ENCODE measurements at regions not wholly inside any gene's neighbourhood (a gene's known extent, or its start where the extent isn't known, plus 50 kb on each side); places are given as distances from the start of the nearest gene placed in this dataset.

- Histone ChIP-seq H3K4me3 (ENCODE audit: low read length) (no peak overlapping the region), H3K4me2 (ENCODE audit: low read depth, low read length, poor library complexity, severe bottlenecking) (no peak overlapping the region), H3K27ac (ENCODE audit: low read length) (no peak overlapping the region), H3K9ac (ENCODE audit: low read length) (no peak overlapping the region), H4K20me1 (ENCODE audit: insufficient read depth, low read depth, low read length) (no peaks in the 10 kb centered on the region), H3K9me3 (ENCODE audit: low read length) (no peaks in the 10 kb centered on the region), H2AFZ (ENCODE audit: low read length) (no peak overlapping the region), H3K36me3 (ENCODE audit: insufficient read depth, low read length) (no peaks in the 10 kb centered on the region), H3K9me2 (replicated peaks; ENCODE audit: insufficient read depth, low read length) (no peaks in the 10 kb centered on the region), H3K4me1 (ENCODE audit: low read length) (no peaks in the 10 kb centered on the region), H3K79me2 (ENCODE audit: low read length) (no peaks in the 10 kb centered on the region), H3K27me3 (ENCODE audit: low read length) (no peaks in the 10 kb centered on the region)
- no peak for DNase-seq
Observed at GRCh38 chr10:83983578-83984255, 155.6 kb upstream of the GHITM start.

- Histone ChIP-seq H3K4me3 (ENCODE audit: low read length) (no peak overlapping the region), H3K9ac (ENCODE audit: low read length) (no peak overlapping the region), H3K9me3 (ENCODE audit: low read length) (no peaks in the 10 kb centered on the region), H3K27me3 (ENCODE audit: low read length) (no peaks in the 10 kb centered on the region), H3K9me2 (replicated peaks; ENCODE audit: insufficient read depth, low read length) (no peaks in the 10 kb centered on the region), H3K36me3 (ENCODE audit: insufficient read depth, low read length) (no peaks in the 10 kb centered on the region), H2AFZ (ENCODE audit: low read length) (no peak overlapping the region), H3K27ac (ENCODE audit: low read length) (no peak overlapping the region), H3K4me2 (ENCODE audit: low read depth, low read length, poor library complexity, severe bottlenecking) (no peak overlapping the region), H3K4me1 (ENCODE audit: low read length) (no peaks in the 10 kb centered on the region), H4K20me1 (ENCODE audit: insufficient read depth, low read depth, low read length) (no peaks in the 10 kb centered on the region), H3K79me2 (ENCODE audit: low read length) (no peaks in the 10 kb centered on the region)
- DNase-seq, result no peak
Observed at GRCh38 chr10:83984256-83984640, 155.1 kb upstream of the GHITM start.

GRCh38 chr10:83986800-83987199, 152.5 kb upstream of the GHITM start:
- Histone ChIP-seq H2AFZ (ENCODE audit: low read length) (no peak overlapping the region), H3K4me3 (ENCODE audit: low read length) (no peak overlapping the region), H4K20me1 (ENCODE audit: insufficient read depth, low read depth, low read length) (no peaks in the 10 kb centered on the region), H3K9me2 (replicated peaks; ENCODE audit: insufficient read depth, low read length) (no peaks in the 10 kb centered on the region), H3K9me3 (ENCODE audit: low read length) (no peaks in the 10 kb centered on the region), H3K27me3 (ENCODE audit: low read length) (no peaks in the 10 kb centered on the region), H3K36me3 (ENCODE audit: insufficient read depth, low read length) (no peaks in the 10 kb centered on the region), H3K79me2 (ENCODE audit: low read length) (no peaks in the 10 kb centered on the region), H3K4me2 (ENCODE audit: low read depth, low read length, poor library complexity, severe bottlenecking) (no peak overlapping the region), H3K27ac (ENCODE audit: low read length) (no peak overlapping the region), H3K4me1 (ENCODE audit: low read length) (no peaks in the 10 kb centered on the region), H3K9ac (ENCODE audit: low read length) (no peak overlapping the region)
- no peak for DNase-seq

GRCh38 chr10:83987216-83987615, 152.1 kb upstream of the GHITM start:
- Histone ChIP-seq H3K36me3 (ENCODE audit: insufficient read depth, low read length) (no peaks in the 10 kb centered on the region), H3K4me1 (ENCODE audit: low read length) (no peaks in the 10 kb centered on the region), H3K9me2 (replicated peaks; ENCODE audit: insufficient read depth, low read length) (no peaks in the 10 kb centered on the region), H3K27me3 (ENCODE audit: low read length) (no peaks in the 10 kb centered on the region), H3K79me2 (ENCODE audit: low read length) (no peaks in the 10 kb centered on the region), H3K9me3 (ENCODE audit: low read length) (no peaks in the 10 kb centered on the region), H3K9ac (ENCODE audit: low read length) (no peak overlapping the region), H3K4me2 (ENCODE audit: low read depth, low read length, poor library complexity, severe bottlenecking) (no peak overlapping the region), H3K4me3 (ENCODE audit: low read length) (no peak overlapping the region), H2AFZ (ENCODE audit: low read length) (no peak overlapping the region), H3K27ac (ENCODE audit: low read length) (no peak overlapping the region), H4K20me1 (ENCODE audit: insufficient read depth, low read depth, low read length) (no peaks in the 10 kb centered on the region)
- DNase-seq, result no peak

GRCh38 chr10:83988435-83988834, 150.9 kb upstream of the GHITM start:
- Histone ChIP-seq H3K79me2 (ENCODE audit: low read length) (no peaks in the 10 kb centered on the region), H3K4me3 (ENCODE audit: low read length) (no peak overlapping the region), H3K36me3 (ENCODE audit: insufficient read depth, low read length) (no peaks in the 10 kb centered on the region), H3K4me1 (ENCODE audit: low read length) (no peaks in the 10 kb centered on the region), H3K27ac (ENCODE audit: low read length) (no peak overlapping the region), H2AFZ (ENCODE audit: low read length) (no peak overlapping the region), H3K9me2 (replicated peaks; ENCODE audit: insufficient read depth, low read length) (no peaks in the 10 kb centered on the region), H3K27me3 (ENCODE audit: low read length) (no peaks in the 10 kb centered on the region), H4K20me1 (ENCODE audit: insufficient read depth, low read depth, low read length) (no peaks in the 10 kb centered on the region), H3K4me2 (ENCODE audit: low read depth, low read length, poor library complexity, severe bottlenecking) (no peak overlapping the region), H3K9me3 (ENCODE audit: low read length) (no peaks in the 10 kb centered on the region), H3K9ac (ENCODE audit: low read length) (no peak overlapping the region)
- no peak for DNase-seq

- DNase-seq, result no peak
Observed at GRCh38 chr10:83990126-83990525, 149.2 kb upstream of the GHITM start.

GRCh38 chr10:83991986-83992753, 147.1 kb upstream of the GHITM start:
- Histone ChIP-seq H3K79me2 (ENCODE audit: low read length) (no peaks in the 10 kb centered on the region), H3K27me3 (ENCODE audit: low read length) (no peaks in the 10 kb centered on the region), H4K20me1 (ENCODE audit: insufficient read depth, low read depth, low read length) (no peaks in the 10 kb centered on the region), H3K9me3 (ENCODE audit: low read length) (no peaks in the 10 kb centered on the region), H3K9me2 (replicated peaks; ENCODE audit: insufficient read depth, low read length) (no peaks in the 10 kb centered on the region), H3K4me1 (ENCODE audit: low read length) (no peaks in the 10 kb centered on the region), H3K36me3 (ENCODE audit: insufficient read depth, low read length) (no peaks in the 10 kb centered on the region), H2AFZ (ENCODE audit: low read length) (no peak overlapping the region), H3K27ac (ENCODE audit: low read length) (no peak overlapping the region), H3K9ac (ENCODE audit: low read length) (no peak overlapping the region), H3K4me2 (ENCODE audit: low read depth, low read length, poor library complexity, severe bottlenecking) (no peak overlapping the region), H3K4me3 (ENCODE audit: low read length) (no peak overlapping the region)
- DNase-seq, result peak; percentile 53

More at GRCh38 chr10:83990126-83990525, 149.2 kb upstream of the GHITM start:
- no peak overlapping the region for H3K4me3 ChIP-seq (ENCODE audit: low read length)
- H3K9ac ChIP-seq (ENCODE audit: low read length), result no peak overlapping the region
- H4K20me1 ChIP-seq (ENCODE audit: insufficient read depth, low read depth, low read length), result no peaks in the 10 kb centered on the region
- H3K9me2 ChIP-seq (replicated peaks; ENCODE audit: insufficient read depth, low read length), result no peaks in the 10 kb centered on the region
- H3K9me3 ChIP-seq (ENCODE audit: low read length), result no peaks in the 10 kb centered on the region
- no peak overlapping the region for H3K27ac ChIP-seq (ENCODE audit: low read length)
- no peaks in the 10 kb centered on the region for H3K79me2 ChIP-seq (ENCODE audit: low read length)
- H3K27me3 ChIP-seq (ENCODE audit: low read length), result no peaks in the 10 kb centered on the region
- no peak overlapping the region for H3K4me2 ChIP-seq (ENCODE audit: low read depth, low read length, poor library complexity, severe bottlenecking)
- H3K36me3 ChIP-seq (ENCODE audit: insufficient read depth, low read length), result no peaks in the 10 kb centered on the region
- no peak overlapping the region for H2AFZ ChIP-seq (ENCODE audit: low read length)
- H3K4me1 ChIP-seq (ENCODE audit: low read length), result no peaks in the 10 kb centered on the region

- Histone ChIP-seq H3K27me3 (ENCODE audit: low read length) (no peaks in the 10 kb centered on the region), H3K4me1 (ENCODE audit: low read length) (no peaks in the 10 kb centered on the region), H3K9ac (ENCODE audit: low read length) (no peak overlapping the region), H4K20me1 (ENCODE audit: insufficient read depth, low read depth, low read length) (no peaks in the 10 kb centered on the region), H3K4me2 (ENCODE audit: low read depth, low read length, poor library complexity, severe bottlenecking) (no peak overlapping the region), H3K79me2 (ENCODE audit: low read length) (no peaks in the 10 kb centered on the region), H2AFZ (ENCODE audit: low read length) (no peak overlapping the region), H3K36me3 (ENCODE audit: insufficient read depth, low read length) (no peaks in the 10 kb centered on the region), H3K4me3 (ENCODE audit: low read length) (no peak overlapping the region), H3K9me3 (ENCODE audit: low read length) (no peaks in the 10 kb centered on the region), H3K9me2 (replicated peaks; ENCODE audit: insufficient read depth, low read length) (no peaks in the 10 kb centered on the region), H3K27ac (ENCODE audit: low read length) (no peak overlapping the region)
- no peak for DNase-seq
Observed at GRCh38 chr10:83994325-83994724, 145.0 kb upstream of the GHITM start.
